ENCODE measurements at regions not wholly inside any gene's neighbourhood (a gene's known extent, or its start where the extent isn't known, plus 50 kb on each side); places are given as distances from the start of the nearest gene placed in this dataset.

- no peaks in the 10 kb centered on the region for H3K36me3 ChIP-seq (ENCODE audit: control insufficient read depth, insufficient read depth, low read length)
- H3K4me1 ChIP-seq (ENCODE audit: control insufficient read depth, insufficient read depth, low read length, poor library complexity, severe bottlenecking), result no peaks in the 10 kb centered on the region
- no peak for DNase-seq
- H3K9me3 ChIP-seq (ENCODE audit: control insufficient read depth, low read length), result no peaks in the 10 kb centered on the region
- H3K27ac ChIP-seq (ENCODE audit: insufficient read depth, low read length, poor library complexity, severe bottlenecking), result no peak overlapping the region
- no peaks in the 10 kb centered on the region for H3K27me3 ChIP-seq (replicated peaks; ENCODE audit: control insufficient read depth, insufficient read depth, low read length, poor library complexity, severe bottlenecking)
- no peak overlapping the region for H3K4me3 ChIP-seq (ENCODE audit: insufficient read depth, low read depth, low read length, poor library complexity, severe bottlenecking)
Observed at GRCh38 chr7:17031906-17032551, 150.2 kb upstream of the AGR3 start.

GRCh38 chr7:17033245-17033644 lies 151.5 kb upstream of the AGR3 start:
- Histone ChIP-seq H3K4me3 (ENCODE audit: insufficient read depth, low read depth, low read length, poor library complexity, severe bottlenecking) (no peak overlapping the region), H3K4me1 (ENCODE audit: control insufficient read depth, insufficient read depth, low read length, poor library complexity, severe bottlenecking) (no peaks in the 10 kb centered on the region), H3K27me3 (replicated peaks; ENCODE audit: control insufficient read depth, insufficient read depth, low read length, poor library complexity, severe bottlenecking) (no peaks in the 10 kb centered on the region), H3K36me3 (ENCODE audit: control insufficient read depth, insufficient read depth, low read length) (no peaks in the 10 kb centered on the region), H3K27ac (ENCODE audit: insufficient read depth, low read length, poor library complexity, severe bottlenecking) (no peak overlapping the region), H3K9me3 (ENCODE audit: control insufficient read depth, low read length) (no peaks in the 10 kb centered on the region)
- no peak for DNase-seq

GRCh38 chr7:17036584-17036983 lies 154.8 kb upstream of the AGR3 start:
- DNase-seq, result no peak
- Histone ChIP-seq H3K27me3 (replicated peaks; ENCODE audit: control insufficient read depth, insufficient read depth, low read length, poor library complexity, severe bottlenecking) (no peaks in the 10 kb centered on the region), H3K4me1 (ENCODE audit: control insufficient read depth, insufficient read depth, low read length, poor library complexity, severe bottlenecking) (peaks cover 3% of the 10 kb centered on the region), H3K4me3 (ENCODE audit: insufficient read depth, low read depth, low read length, poor library complexity, severe bottlenecking) (no peak overlapping the region), H3K27ac (ENCODE audit: insufficient read depth, low read length, poor library complexity, severe bottlenecking) (no peak overlapping the region), H3K36me3 (ENCODE audit: control insufficient read depth, insufficient read depth, low read length) (no peaks in the 10 kb centered on the region), H3K9me3 (ENCODE audit: control insufficient read depth, low read length) (no peaks in the 10 kb centered on the region)

GRCh38 chr7:17037356-17037755 lies 155.6 kb upstream of the AGR3 start:
- no peak overlapping the region for H3K4me3 ChIP-seq (ENCODE audit: insufficient read depth, low read depth, low read length, poor library complexity, severe bottlenecking)
- H3K9me3 ChIP-seq (ENCODE audit: control insufficient read depth, low read length), result no peaks in the 10 kb centered on the region
- H3K36me3 ChIP-seq (ENCODE audit: control insufficient read depth, insufficient read depth, low read length), result no peaks in the 10 kb centered on the region
- no peak overlapping the region for H3K27ac ChIP-seq (ENCODE audit: insufficient read depth, low read length, poor library complexity, severe bottlenecking)
- H3K4me1 ChIP-seq (ENCODE audit: control insufficient read depth, insufficient read depth, low read length, poor library complexity, severe bottlenecking), result peaks cover 3% of the 10 kb centered on the region
- H3K27me3 ChIP-seq (replicated peaks; ENCODE audit: control insufficient read depth, insufficient read depth, low read length, poor library complexity, severe bottlenecking), result no peaks in the 10 kb centered on the region
- no peak for DNase-seq

- no peaks in the 10 kb centered on the region for H3K36me3 ChIP-seq (ENCODE audit: control insufficient read depth, insufficient read depth, low read length)
- DNase-seq, result no peak
Observed at GRCh38 chr7:17038160-17038782, 156.5 kb upstream of the AGR3 start.

GRCh38 chr7:17038783-17039170 lies 157.0 kb upstream of the AGR3 start:
- H3K4me3 ChIP-seq (ENCODE audit: insufficient read depth, low read depth, low read length, poor library complexity, severe bottlenecking), result no peak overlapping the region
- H3K27ac ChIP-seq (ENCODE audit: insufficient read depth, low read length, poor library complexity, severe bottlenecking), result no peak overlapping the region
- peaks cover 3% of the 10 kb centered on the region for H3K4me1 ChIP-seq (ENCODE audit: control insufficient read depth, insufficient read depth, low read length, poor library complexity, severe bottlenecking)
- no peaks in the 10 kb centered on the region for H3K27me3 ChIP-seq (replicated peaks; ENCODE audit: control insufficient read depth, insufficient read depth, low read length, poor library complexity, severe bottlenecking)
- no peak for DNase-seq
- no peaks in the 10 kb centered on the region for H3K9me3 ChIP-seq (ENCODE audit: control insufficient read depth, low read length)
- H3K36me3 ChIP-seq (ENCODE audit: control insufficient read depth, insufficient read depth, low read length), result no peaks in the 10 kb centered on the region

More at GRCh38 chr7:17038160-17038782, 156.5 kb upstream of the AGR3 start:
- H3K27ac ChIP-seq (ENCODE audit: insufficient read depth, low read length, poor library complexity, severe bottlenecking), result no peak overlapping the region
- H3K4me3 ChIP-seq (ENCODE audit: insufficient read depth, low read depth, low read length, poor library complexity, severe bottlenecking), result no peak overlapping the region
- H3K4me1 ChIP-seq (ENCODE audit: control insufficient read depth, insufficient read depth, low read length, poor library complexity, severe bottlenecking), result peaks cover 3% of the 10 kb centered on the region
- no peaks in the 10 kb centered on the region for H3K27me3 ChIP-seq (replicated peaks; ENCODE audit: control insufficient read depth, insufficient read depth, low read length, poor library complexity, severe bottlenecking)
- no peaks in the 10 kb centered on the region for H3K9me3 ChIP-seq (ENCODE audit: control insufficient read depth, low read length)

GRCh38 chr7:17039372-17039771 lies 157.6 kb upstream of the AGR3 start:
- Histone ChIP-seq H3K27ac (ENCODE audit: insufficient read depth, low read length, poor library complexity, severe bottlenecking) (no peak overlapping the region), H3K4me1 (ENCODE audit: control insufficient read depth, insufficient read depth, low read length, poor library complexity, severe bottlenecking) (peaks cover 3% of the 10 kb centered on the region), H3K36me3 (ENCODE audit: control insufficient read depth, insufficient read depth, low read length) (no peaks in the 10 kb centered on the region), H3K9me3 (ENCODE audit: control insufficient read depth, low read length) (no peaks in the 10 kb centered on the region), H3K4me3 (ENCODE audit: insufficient read depth, low read depth, low read length, poor library complexity, severe bottlenecking) (no peak overlapping the region), H3K27me3 (replicated peaks; ENCODE audit: control insufficient read depth, insufficient read depth, low read length, poor library complexity, severe bottlenecking) (no peaks in the 10 kb centered on the region)
- DNase-seq, result no peak

GRCh38 chr7:17040716-17041115 lies 158.9 kb upstream of the AGR3 start:
- H3K4me3 ChIP-seq (ENCODE audit: insufficient read depth, low read depth, low read length, poor library complexity, severe bottlenecking), result no peak overlapping the region
- H3K9me3 ChIP-seq (ENCODE audit: control insufficient read depth, low read length), result no peaks in the 10 kb centered on the region
- no peak overlapping the region for H3K27ac ChIP-seq (ENCODE audit: insufficient read depth, low read length, poor library complexity, severe bottlenecking)
- H3K27me3 ChIP-seq (replicated peaks; ENCODE audit: control insufficient read depth, insufficient read depth, low read length, poor library complexity, severe bottlenecking), result no peaks in the 10 kb centered on the region
- no peak for DNase-seq
- H3K36me3 ChIP-seq (ENCODE audit: control insufficient read depth, insufficient read depth, low read length), result no peaks in the 10 kb centered on the region
- H3K4me1 ChIP-seq (ENCODE audit: control insufficient read depth, insufficient read depth, low read length, poor library complexity, severe bottlenecking), result peaks cover 3% of the 10 kb centered on the region

GRCh38 chr7:17041324-17041723 lies 159.5 kb upstream of the AGR3 start:
- no peaks in the 10 kb centered on the region for H3K36me3 ChIP-seq (ENCODE audit: control insufficient read depth, insufficient read depth, low read length)
- H3K4me3 ChIP-seq (ENCODE audit: insufficient read depth, low read depth, low read length, poor library complexity, severe bottlenecking), result no peak overlapping the region
- H3K27me3 ChIP-seq (replicated peaks; ENCODE audit: control insufficient read depth, insufficient read depth, low read length, poor library complexity, severe bottlenecking), result no peaks in the 10 kb centered on the region
- peaks cover 3% of the 10 kb centered on the region for H3K4me1 ChIP-seq (ENCODE audit: control insufficient read depth, insufficient read depth, low read length, poor library complexity, severe bottlenecking)
- H3K9me3 ChIP-seq (ENCODE audit: control insufficient read depth, low read length), result no peaks in the 10 kb centered on the region
- DNase-seq, result no peak
- no peak overlapping the region for H3K27ac ChIP-seq (ENCODE audit: insufficient read depth, low read length, poor library complexity, severe bottlenecking)

- no peak overlapping the region for H3K27ac ChIP-seq (ENCODE audit: insufficient read depth, low read length, poor library complexity, severe bottlenecking)
- no peaks in the 10 kb centered on the region for H3K27me3 ChIP-seq (replicated peaks; ENCODE audit: control insufficient read depth, insufficient read depth, low read length, poor library complexity, severe bottlenecking)
- peaks cover 3% of the 10 kb centered on the region for H3K4me1 ChIP-seq (ENCODE audit: control insufficient read depth, insufficient read depth, low read length, poor library complexity, severe bottlenecking)
- H3K9me3 ChIP-seq (ENCODE audit: control insufficient read depth, low read length), result no peaks in the 10 kb centered on the region
- no peak for DNase-seq
- no peaks in the 10 kb centered on the region for H3K36me3 ChIP-seq (ENCODE audit: control insufficient read depth, insufficient read depth, low read length)
- H3K4me3 ChIP-seq (ENCODE audit: insufficient read depth, low read depth, low read length, poor library complexity, severe bottlenecking), result no peak overlapping the region
Observed at GRCh38 chr7:17042211-17042610, 160.4 kb upstream of the AGR3 start.

Data from effector memory CD4-positive, alpha-beta T cell (primary cell).